Stimulated activated CD4-positive, alpha-beta T cell treated with anti-CD3 and anti-CD28 coated beads, Interleukin-2, amount 100 ng/mL, for 24 hours (primary cell): ENCODE measurements at regions not wholly inside any gene's neighbourhood (a gene's known extent, or its start where the extent isn't known, plus 50 kb on each side); places are given as distances from the start of the nearest gene placed in this dataset.

ENCODE experiments used
- DNase-seq, 2 donors: peaks; one replicate each; pipeline ENCODE4 v3.0.0-alpha.2; 2020

DNA sequence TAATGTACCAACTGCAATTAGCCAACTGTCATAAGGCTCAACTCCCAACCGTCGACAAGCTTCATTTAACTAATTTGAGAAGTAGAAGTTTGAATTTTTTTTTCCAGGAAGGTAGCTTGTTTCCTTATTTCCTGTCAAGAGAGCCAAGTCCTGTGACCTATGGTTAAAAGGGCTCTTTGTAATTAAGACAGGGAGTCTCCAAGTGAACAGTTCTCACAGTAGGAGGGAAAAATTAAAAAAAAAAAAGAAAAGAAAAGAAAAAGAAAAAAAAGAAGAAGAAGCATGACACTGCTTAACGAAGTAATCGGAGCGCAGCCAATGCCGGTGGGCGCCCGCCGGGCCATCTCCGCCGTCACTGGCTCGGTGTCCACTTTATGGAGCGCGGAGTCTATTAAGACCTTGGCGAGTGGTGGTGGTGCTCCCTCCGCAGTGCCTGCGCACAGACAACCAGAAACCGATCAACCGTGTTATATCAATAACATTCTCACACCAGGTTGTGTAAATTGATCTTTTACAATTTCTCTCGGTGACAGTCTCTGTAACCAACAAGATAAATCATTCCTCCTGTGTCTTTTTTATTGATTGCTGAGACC is 197.2 kb upstream of the POU3F3 start:
- DNase-seq, result no peak

DNA sequence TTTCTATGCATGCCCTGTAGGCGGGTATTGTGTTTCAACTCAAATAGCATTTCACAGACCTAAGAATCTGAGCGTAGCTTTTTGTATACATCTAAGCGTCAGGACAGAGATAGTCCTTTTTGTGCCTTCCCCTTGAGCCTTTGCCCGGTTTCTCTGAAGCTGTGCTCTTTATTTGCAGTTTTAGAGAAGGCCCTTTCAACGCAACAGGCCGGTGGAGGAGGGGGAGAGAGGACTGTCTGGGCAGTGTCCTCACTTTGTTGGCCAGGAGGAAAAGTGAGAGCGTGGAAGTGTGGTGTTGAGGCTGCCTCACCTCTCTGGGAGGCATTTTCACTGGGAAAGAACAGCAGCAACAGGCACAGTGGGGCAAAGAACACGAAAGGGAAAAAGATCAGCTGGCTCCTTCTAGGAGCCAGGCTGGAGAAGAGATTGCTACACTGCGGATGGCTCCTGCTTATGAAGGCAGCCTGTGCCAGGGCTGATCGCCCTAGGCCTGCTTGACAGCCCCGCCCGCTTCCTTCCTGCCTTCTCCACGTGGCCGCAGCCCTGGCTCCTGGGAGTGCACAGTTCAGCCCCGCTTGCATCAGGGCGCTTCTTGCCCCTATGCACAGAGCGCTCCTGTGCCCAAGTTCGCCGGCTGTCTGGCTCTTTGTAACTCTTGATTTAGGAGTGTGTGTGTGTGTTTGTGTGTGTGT is 195.6 kb upstream of the POU3F3 start:
- DNase-seq, result peak in 1 of 2 donors; percentile 17

DNA sequence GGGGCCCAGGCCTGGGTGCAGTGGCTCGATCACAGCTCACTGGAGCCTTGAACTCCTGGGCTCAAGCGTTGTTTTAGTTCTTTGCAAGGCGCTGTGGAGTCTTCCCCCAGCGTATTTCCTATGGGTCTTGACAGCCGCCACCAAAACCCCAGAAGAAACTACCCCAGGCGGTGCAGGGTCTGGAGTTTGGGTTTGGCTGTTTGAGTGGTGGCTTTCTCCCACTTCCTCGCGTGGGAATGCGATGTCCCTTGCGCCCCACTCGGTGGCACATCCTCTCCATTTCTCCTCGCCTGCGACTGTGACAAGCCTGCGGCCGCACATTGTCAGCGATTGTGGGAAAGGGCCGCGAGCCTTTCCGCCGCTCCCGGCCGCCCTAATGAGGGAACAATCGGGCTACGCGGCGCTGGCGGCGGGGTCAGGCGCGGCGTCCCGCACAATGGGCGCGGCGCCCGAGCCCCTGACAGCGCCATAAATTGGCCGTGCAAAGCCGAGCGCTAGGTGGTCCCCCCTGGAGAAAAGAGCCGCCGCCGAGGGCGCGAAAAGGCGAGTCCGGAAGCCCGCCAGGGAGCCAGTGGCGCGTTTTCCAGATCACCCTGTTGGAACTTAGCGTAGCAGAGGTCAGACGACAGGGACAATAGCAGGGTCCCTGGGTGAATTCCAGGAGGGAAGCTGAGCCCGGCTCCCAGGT is 194.9 kb upstream of the POU3F3 start:
- no peak for DNase-seq

DNA sequence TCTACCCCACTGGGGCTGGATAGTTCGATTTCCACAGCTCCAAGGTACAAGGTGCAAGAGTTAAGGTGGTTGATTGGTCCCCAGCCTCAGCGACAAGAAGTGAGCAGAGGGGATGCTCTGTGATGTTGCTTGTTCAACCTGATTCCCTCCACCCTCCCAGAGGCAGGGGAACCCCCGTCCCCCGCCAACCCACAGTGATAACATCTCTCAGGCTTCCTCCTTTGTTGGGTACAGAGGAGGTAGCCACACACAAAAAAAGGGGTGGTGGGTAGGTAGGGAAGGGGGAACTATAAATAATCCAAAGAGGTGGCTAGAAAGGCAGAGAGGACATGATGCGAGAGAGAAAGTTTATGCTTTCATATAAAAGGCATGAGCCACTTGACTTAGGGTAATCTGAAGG is 192.9 kb upstream of the POU3F3 start:
- DNase-seq, result no peak

DNA sequence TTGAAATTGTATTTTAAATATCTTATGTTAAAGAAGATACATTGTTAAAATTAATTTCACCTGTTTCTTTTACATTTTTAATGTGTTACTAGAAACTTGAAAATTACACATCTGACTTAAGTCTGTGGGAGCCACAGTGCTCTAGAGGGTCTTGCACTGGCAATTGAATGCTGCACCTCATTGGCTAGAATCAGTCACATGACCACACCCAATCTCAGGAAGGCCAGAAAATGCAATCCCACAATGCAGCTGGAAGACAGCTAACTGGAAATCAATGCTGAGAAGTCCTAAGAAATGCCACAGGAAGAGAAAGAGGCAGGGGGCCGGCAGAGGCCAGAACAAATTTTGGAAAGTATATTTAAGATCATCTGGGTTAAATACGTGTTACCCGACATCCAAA is 189.2 kb upstream of the POU3F3 start:
- no peak for DNase-seq

DNA sequence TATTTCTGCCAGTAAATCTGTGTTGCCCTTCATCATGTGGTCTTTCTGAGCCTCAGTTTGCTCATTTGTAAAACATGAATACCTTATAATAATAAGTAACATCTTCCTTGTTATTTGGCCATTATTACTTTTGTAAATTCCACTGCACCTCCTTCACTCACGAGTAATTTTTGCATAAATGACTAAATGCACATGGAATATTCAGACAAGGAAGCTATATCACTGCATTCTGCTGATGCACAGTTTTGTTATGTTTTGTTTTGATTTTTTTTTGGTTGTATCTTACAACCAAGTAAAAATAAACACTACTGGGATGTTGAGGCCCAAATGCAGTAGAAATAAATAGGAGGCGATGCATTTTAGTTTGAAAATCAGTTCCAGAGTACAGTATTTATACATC is 185.3 kb upstream of the POU3F3 start:
- DNase-seq, result no peak

DNA sequence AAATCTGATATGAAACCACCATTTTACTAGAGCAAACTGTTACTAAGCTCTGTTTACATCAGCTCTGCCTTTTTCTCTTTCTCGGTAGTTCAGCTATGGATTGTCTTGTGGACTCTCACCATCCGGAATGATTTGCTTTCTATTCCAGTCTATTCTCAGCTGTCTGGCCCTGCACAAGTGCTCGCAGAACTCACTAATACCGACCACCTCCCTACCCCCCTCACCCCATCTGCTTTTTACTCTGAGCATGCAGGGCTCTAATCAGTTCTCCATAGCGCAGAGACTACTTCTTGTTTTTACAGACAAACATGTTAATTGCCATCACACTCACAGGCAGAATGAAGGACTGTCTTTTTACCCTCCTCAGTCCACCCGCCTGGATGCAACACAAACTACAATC is 180.7 kb upstream of the POU3F3 start:
- no peak for DNase-seq

DNA sequence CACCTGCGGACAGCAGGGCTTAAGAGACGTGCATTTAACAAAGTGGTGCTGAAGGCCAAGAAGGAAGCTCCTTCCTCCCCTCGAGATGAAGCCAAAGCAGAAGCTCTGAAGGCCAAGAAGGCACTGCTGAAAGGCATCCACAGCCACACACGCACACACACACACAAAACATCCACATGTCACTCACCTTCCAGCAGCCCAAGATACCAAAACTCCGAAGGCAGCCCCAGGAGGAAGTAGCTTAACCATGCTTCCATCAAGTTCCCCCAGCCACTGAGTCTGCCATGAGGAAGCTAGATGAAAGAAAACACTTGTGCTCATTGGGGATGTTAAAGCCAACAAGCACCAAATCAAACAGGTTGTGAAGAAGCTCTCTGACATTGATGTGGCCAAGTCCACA is 175.7 kb upstream of the POU3F3 start:
- DNase-seq, result no peak

DNA sequence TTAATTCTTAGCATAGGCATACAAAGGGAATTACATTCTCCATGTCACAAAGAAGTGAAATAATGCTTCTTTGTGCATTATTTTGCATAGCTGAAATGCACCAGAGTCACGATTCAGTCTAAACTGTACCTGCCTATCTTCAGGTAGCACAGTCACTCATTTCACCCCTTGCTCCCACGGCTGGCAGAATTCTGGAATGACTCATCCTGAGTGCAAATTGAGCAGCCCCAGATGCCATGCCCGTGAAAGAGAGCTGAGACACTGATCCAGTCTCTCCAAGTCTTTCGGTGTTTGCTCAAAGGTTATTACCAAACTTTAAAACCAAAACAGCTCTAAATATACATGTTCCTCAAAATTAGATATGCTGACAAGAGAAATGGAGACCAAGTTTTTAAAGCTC is 168.3 kb upstream of the POU3F3 start:
- DNase-seq, result no peak

DNA sequence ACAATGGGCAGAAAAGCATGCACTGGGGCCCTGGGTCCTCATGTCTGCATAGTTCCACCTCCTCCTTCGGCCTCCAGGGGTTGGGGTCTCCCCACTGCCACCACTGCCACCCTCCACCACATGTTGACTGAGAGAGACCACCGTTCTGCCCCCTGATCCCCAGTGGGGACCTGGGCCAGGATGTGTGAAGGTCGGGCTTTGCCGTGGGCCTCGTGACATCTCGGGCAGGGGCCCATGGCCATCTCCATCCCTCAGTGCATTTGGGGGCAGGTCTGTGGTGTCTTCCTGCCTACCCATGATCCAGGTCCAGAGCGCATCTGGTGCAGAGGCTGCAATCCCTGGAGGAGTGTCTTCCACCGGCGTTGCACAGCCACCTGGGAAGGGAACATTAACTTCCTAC is 166.8 kb upstream of the POU3F3 start:
- DNase-seq, result no peak

DNA sequence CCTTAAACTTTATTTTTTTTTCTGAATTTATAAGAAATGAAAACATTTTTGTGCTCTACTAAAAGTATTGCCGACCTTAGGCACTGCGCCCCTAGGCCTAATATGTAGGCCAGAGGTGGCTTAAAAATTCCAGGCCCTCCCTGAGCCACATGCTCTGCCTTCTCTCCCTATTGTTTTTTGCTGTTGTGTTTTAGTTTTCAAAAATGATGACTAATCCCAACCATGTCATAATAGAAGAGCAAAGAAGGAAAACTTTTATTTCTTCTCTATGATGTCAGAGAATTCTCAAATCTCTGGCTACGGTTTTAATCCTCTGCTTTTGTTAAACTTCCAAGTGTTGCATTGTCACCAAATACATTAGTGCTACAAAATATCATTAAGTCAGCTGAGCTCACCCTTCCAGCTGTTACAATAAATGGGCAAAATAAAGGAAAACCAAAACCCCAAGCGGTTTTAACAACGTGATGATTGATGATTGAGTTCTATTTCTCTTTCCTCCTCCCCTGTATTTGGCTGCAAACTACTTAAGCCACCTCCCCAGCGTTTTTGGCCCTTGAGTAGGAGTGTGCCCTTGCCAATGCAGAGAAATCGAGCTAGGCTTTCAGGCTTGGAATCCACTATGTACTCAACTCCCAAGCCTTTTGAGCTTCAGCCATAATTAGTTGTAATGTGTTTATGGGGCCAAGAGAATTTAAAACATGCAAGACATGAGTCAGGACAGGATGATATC is 163.5 kb upstream of the POU3F3 start:
- DNase-seq, result no peak

DNA sequence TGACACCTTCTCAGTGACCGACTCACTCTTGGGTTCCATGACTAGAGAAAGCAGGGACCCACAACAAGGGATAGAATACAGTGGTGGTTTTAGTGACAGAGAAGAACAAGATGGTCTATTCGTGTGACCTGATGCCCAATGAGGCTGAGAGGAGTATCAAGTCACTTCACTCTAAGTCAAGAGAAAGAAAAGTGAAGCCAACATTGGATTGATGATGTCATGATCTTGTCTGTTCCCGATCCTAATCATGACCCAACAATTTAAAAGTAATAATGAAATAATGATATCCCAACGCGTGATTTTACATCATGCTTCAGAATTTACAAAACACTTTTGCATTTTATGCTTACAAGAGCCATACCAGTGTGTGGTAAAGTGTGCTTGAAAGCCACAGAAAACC is 155.6 kb upstream of the POU3F3 start:
- no peak for DNase-seq

DNA sequence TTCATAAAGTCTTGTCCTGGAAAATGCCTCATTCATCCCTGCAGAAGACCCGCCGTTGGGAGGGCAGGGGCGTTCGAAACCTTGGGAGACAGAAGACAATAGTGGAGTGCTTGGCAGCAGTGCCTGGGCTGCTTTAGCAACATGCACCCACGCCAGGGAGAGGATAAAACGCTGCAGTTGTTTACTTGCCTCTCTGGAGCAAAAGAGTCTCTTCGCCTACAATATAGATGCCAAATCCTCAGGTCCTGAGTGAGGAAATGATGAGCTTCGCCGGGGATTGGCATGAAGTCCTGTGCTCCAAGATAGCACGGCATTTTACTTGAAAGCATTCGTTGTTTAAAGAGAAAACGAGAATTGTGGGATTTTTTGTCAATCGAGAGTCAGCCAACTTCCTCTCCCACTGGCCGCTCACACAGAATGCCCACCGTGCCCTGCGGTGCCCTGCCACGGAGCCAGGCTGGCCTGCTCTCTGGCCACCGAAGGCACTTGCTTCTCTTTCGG is 152.5 kb upstream of the POU3F3 start:
- DNase-seq, result no peak

DNA sequence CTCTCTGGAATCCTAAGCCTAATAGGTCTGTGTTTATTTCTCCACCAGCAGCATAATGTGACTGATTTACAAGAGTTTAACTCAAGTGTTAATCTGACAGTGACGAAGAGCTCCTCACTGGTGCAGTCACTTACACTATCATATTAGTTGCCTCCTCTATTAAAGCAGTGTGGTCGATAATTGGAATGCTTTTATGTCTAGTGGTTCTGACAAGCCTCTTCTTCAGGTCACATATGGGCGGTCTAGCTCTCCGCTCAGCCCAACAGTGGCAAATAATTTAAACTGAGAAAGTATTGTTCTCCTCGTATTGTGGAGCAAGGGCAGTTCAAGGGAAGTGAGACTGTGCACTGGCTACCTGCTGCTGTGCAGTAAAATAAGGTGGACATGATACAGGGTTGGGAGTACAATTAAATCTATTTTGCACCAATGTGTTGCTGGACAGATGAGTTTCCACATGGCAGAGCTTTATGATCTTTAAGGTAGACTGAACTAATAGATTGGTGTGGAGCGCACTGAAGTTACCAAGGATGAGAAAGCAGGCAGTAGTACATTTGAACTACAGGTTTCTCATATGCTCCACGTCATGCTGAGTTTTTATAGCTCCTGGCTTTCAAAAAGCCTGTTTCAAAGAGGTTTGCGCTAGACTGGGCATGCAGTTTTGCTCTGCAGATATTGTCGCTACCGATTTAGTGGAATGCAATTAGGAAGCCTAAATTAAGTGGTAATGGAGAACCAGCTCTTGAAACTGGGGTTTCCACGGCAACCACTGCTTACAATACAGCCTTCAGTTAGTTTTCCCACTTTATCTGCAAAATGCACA is 151.7 kb upstream of the POU3F3 start:
- no peak for DNase-seq

DNA sequence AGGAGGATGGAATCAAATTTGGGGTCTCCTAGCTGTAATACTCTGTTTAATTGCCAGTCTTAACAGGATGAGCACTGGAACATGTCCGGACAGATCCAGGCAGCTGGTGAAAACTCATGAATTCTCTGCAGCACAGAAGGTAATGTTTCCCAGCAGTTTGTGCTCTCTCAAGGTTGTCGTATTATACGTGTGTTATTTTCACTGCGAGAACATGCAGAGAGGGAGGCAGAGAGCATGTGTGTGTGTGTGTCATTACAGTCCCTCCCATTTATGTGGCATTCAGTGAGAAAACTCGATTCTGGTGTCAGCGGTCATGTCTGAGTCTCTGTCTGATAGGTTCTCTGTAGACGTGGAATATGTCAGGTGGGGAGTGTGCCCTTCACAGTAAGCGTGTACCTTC is 150.2 kb upstream of the POU3F3 start:
- no peak for DNase-seq

DNA sequence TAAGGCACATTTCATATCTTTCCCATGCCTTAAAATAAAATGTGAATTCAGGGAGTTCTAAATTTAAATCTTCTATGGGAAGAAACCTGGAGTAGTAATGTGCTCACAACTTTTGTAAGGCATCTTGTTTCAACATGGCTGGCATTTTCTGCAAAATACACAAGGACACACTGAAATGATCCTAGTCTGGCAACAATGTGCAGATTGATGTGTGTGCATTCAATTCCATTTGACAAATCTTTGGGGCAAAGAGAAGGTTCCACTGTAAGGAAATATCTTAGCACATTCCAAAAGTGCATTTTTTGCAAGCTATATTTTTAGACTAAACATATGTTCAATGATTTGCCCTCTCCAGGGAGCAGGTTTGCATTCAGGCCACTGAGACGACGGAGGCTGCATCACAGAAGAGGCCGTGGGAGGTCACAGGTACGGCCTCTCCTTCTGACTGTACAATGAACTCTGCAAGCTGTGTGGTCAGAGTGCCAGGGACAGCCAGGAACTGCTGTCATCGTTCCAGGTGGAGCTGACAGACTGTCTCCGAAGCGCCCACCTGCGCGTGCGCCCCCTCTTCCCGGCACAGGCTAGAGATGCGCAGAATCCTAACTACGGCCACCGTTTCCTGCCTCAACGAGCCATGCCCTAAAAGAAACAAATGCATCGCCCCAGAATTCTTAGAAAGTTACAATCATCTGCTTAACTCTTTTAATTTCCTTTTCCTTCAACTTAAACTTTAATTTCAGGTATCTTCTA is 149.2 kb upstream of the POU3F3 start:
- DNase-seq, result no peak

DNA sequence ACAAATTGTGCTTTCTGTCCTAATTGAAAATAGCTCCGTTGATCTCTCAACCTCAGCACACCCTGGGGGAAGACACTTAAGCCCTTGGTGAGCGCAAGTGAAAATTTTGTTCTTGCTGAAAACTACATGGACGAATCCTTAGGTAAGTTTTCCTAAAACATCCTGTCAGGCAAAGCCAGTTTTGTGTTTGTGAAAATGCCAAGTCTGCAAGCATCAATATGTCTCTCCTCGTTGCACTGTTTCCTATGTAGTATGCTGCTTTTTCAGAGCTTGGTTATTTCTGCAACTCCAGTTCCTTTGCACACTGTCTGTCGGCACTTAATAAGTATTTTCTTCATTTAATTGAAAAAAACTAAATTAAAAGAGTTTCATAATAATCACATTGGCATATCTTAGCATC is 146.9 kb upstream of the POU3F3 start:
- DNase-seq, result no peak

DNA sequence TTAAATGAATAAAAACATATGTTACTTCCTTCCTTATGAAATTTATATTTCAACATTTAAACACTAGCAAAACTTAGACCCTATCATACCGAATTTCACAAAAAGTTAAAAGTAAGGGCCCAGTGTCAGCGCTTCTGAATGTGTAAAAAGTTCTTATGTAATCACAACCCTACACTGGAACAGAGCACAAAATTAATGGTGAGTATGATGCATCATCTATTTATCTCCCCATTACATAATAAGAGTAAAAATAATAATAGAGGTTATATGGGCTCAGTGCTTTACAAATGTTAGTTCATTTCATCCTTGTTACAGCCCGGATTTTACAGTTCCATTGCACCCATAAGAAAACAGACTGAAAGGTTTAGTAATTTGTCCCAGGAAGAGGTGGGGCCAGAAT is 144.9 kb upstream of the POU3F3 start:
- DNase-seq, result no peak

DNA sequence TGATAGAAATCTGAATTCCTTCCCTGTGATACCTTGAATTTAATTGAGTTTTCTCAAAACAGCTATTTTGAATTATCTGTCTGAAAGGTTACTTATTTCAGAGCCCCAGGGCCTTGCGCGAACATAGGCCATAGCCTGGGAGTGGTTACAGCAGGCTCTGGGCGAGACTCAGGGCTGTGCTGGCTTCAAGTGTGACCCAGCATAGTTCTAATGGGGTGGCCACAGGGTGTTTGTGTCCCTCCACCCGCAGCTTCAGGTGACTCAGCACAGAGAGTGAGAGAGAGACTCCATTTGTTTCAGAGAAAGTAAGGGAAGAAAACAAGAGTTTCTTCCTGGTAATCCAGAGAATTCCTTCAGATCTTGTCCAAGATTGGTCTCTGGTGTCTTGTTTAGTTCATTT is 137.9 kb upstream of the POU3F3 start:
- no peak for DNase-seq

DNA sequence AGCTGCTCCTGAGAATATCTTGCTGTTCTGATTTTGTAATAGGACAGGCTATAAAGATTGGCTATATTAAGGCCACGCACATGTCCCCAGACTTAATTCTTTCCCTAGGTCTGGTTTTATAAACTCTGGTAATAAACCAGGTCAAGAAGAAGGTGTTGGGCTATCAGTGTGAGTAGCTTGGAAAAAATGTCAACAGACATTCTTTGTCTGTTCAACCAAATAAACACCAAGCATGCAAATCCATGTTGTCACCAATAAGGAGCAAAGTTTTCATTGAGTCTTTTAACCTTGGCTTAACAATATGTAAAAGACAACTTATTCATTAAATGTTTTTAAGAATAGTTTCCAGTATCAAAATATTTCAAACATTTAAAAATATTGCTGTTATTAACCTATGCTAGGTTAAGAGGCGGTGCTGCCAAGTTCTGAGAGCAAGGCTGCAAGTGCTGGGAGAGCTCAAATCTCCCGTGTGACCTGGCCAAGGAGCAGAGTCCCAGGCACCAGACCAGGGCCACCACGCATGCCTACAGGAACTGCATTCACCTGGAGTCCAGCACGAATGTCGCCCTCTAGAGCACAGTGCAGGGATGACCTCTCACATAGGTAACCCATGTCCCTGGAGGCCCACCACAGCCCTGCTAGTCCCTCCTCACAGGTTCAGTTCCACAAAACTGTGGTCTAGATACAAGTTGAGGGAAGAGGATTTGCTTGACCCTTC is 120.5 kb upstream of the POU3F3 start:
- peak in 1 of 2 donors; percentile 35 for DNase-seq

DNA sequence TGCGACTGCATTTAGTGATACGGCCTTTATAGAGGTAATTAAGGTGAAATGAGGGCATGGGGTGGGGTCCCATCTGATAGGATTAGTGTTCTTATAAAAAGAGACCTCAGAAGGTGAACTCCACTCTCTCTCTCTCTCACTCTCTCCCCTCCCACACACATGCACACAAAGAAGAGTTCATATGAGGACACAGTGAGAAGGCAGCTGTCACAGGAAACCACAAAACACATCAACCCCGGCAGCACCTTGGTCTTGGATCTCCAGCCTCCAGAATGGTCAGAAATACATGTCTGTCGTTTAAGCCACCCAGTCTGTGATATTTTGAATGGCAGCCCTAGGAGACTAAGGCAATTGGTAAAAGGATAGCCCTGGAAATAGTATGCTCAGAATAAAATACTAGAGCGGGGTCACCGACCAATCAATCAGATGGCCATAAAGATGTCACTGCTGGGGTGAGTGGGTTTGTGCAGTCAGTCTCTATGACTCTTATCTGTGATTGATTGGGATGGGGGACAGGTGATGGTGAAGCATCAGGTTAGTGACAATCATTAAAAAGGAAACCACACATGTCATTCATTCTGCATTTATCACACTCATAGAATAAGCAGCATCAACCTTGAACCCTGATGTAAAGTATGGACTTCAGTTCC is 118.9 kb upstream of the POU3F3 start:
- DNase-seq, result no peak
